CD4-positive, alpha-beta T cell (primary cell): ENCODE measurements at regions not wholly inside any gene's neighbourhood (a gene's known extent, or its start where the extent isn't known, plus 50 kb on each side); places are given as distances from the start of the nearest gene placed in this dataset.
A peak's percentile ranks its signal among the peaks of the same experiment; 100 is the strongest.

ENCODE experiments used
- ATAC-seq: fragments of 200-7000 bp; cut with Tn5 transposase; one replicate; pipeline ENCODE4 v1.10.0; 2022; ENCODE audit warnings: mild to moderate bottlenecking; ENCODE audit not compliant: poor library complexity
- CTCF ChIA-PET: fragments of 350-600 bp; sonication (Branson Sonifier 250); formaldehyde crosslinking; loops from one replicate; lab custom pipeline; 2021; ENCODE audit warnings: antibody characterized with exemption, inconsistent platforms; lab: Charles Lee
- POLR2A ChIA-PET: fragments of 350-600 bp; sonication (Branson Sonifier 250); formaldehyde crosslinking; loops from one replicate; lab custom pipeline; 2021; ENCODE audit warnings: antibody characterized with exemption, inconsistent platforms; lab: Charles Lee
- DNase-seq, 14 experiments: peaks; one replicate each; pipeline ENCODE4 v3.0.0-alpha.2; 2013 to 2020; ENCODE audit warnings: mixed read lengths in 2 of 14
- H3K27ac ChIP-seq, 2 donors: one replicate each; pipeline versions ENCODE4 v1.5.1 to v1.7.0; 2013; ENCODE audit warnings: low read length in 2 of 2, low read depth in 1 of 2, mild to moderate bottlenecking in 1 of 2
- H3K27me3 ChIP-seq, 2 experiments: 1 replicate in 1 of 2; 2 replicates in 1 of 2; pipeline versions ENCODE4 v1.6.1 to v1.7.0; 2013; ENCODE audit warnings: low read length in 2 of 2, control low read depth in 1 of 2, mild to moderate bottlenecking in 1 of 2, moderate library complexity in 1 of 2; ENCODE audit not compliant: insufficient read depth in 2 of 2, control insufficient read depth in 1 of 2
- H3K36me3 ChIP-seq: one replicate; pipeline ENCODE4 v1.6.1; 2013; ENCODE audit warnings: low read length, control low read depth; ENCODE audit not compliant: insufficient read depth
- H3K4me1 ChIP-seq: one replicate; pipeline ENCODE4 v1.6.1; 2013; ENCODE audit warnings: low read length, control low read depth; ENCODE audit not compliant: insufficient read depth
- H3K4me3 ChIP-seq: one replicate; pipeline ENCODE4 v1.5.1; 2013; ENCODE audit warnings: mild to moderate bottlenecking, low read length, moderate library complexity
- H3K9me3 ChIP-seq, 2 experiments: 1 replicate in 1 of 2; 2 replicates in 1 of 2; pipeline versions ENCODE4 v1.6.1 to v1.7.0; 2013; ENCODE audit warnings: low read length in 2 of 2, mild to moderate bottlenecking in 2 of 2, control low read depth in 1 of 2, moderate library complexity in 1 of 2; ENCODE audit not compliant: control insufficient read depth in 1 of 2, insufficient read depth in 1 of 2
- H3K27ac Mint-ChIP-seq: one replicate; pipeline ENCODE4 v1.8.0; 2020; ENCODE audit warnings: mixed read lengths
- H3K27me3 Mint-ChIP-seq: one replicate; pipeline ENCODE4 v1.8.0; 2021; ENCODE audit warnings: mixed read lengths
- H3K36me3 Mint-ChIP-seq: one replicate; pipeline ENCODE4 v1.8.0; 2021; ENCODE audit warnings: low read depth, mixed read lengths
- H3K4me1 Mint-ChIP-seq: one replicate; pipeline ENCODE4 v1.8.0; 2021; ENCODE audit warnings: low read depth, mixed read lengths
- H3K4me3 Mint-ChIP-seq: one replicate; pipeline ENCODE4 v1.8.0; 2020; ENCODE audit warnings: mild to moderate bottlenecking, mixed read lengths
- H3K9me3 Mint-ChIP-seq: one replicate; pipeline ENCODE4 v1.8.0; 2020; ENCODE audit warnings: mixed read lengths
- intact Hi-C, 2 experiments: fragments of 100-400 bp; cut with DNase I in 1 of 2; cut with micrococcal nuclease in 1 of 2; formaldehyde crosslinking; loops; one replicate each; pipeline versions ENCODE4 v1.15.1 to v1.9.0; 2023 to 2025; cut with DNase I, micrococcal nuclease
- TF ChIP-seq, protein P1 (sequence below): fragments of 200-600 bp; IDR thresholded peaks from one replicate; pipeline ENCODE4 v1.8.0; 2022; ENCODE audit warnings: antibody characterized with exemption, mild to moderate bottlenecking

DNA sequence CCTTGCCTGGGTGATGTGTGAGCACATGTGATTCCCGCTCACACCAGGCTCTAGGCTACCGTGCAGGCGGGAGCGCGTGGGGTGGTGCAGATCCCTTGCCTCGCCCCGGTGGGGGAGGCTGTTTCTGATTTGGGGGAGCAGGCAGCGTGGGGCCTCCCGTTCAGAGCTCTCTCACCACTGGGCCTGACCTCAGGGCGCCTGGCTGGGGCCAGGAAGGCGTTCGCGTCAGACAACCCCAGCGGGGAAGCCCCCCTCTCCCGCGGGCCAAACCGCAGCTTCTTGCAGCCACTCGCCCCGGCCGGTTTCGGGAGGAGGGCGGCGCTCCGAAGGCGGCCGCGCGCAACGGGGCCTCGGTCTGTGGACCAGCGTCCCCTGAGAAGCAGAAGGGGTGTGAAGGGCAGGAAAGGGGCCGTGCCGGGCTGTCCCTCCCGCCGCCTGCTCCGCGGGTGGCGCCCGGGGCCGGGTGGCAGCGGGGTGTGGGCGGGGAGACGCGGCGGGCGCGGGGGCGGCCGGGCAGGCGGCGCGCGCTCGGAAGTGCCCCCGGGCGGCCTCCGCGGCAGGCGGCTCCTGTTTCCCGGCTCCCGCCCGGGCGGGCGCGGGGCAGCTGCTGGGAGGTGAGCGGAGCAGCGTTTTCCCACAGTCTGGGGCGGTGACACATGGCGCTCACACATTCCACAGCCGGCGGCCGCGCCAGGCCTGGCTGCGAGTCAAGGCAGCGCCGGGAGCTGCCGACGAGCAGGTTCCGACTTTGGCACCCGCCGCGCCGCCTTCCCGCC is 65.1 kb upstream of the HES1 start:
- Mint-ChIP-seq H3K27me3 (peaks cover 24% of the 10 kb centered on the region), H3K4me1 (peaks cover 4% of the 10 kb centered on the region), H3K9me3 (peaks cover 3% of the 10 kb centered on the region), H3K36me3 (no peaks in the 10 kb centered on the region), H3K27ac (no peak overlapping the region), H3K4me3 (peak overlapping the region; percentile 59)
- intact Hi-C loops = no loop called here
- no peaks in the 10 kb centered on the region for H3K36me3 ChIP-seq
- CTCF ChIA-PET = no interaction called here
- ATAC-seq = peak; percentile 74
- POLR2A ChIA-PET = interaction anchor here (1.0 to 1.5 kb wide), 4 partner anchors 11 to 66 kb away, joined by 3 to 4 read pairs (median 3); no protein-coding TSS in a partner anchor
- peaks cover 1 to 12% of the 10 kb centered on the region in 2 experiments for H3K27me3 ChIP-seq
- H3K4me3 ChIP-seq = peak overlapping the region; percentile 45
- peaks cover 14% of the 10 kb centered on the region for H3K4me1 ChIP-seq
- TF ChIP-seq, protein P1, sequence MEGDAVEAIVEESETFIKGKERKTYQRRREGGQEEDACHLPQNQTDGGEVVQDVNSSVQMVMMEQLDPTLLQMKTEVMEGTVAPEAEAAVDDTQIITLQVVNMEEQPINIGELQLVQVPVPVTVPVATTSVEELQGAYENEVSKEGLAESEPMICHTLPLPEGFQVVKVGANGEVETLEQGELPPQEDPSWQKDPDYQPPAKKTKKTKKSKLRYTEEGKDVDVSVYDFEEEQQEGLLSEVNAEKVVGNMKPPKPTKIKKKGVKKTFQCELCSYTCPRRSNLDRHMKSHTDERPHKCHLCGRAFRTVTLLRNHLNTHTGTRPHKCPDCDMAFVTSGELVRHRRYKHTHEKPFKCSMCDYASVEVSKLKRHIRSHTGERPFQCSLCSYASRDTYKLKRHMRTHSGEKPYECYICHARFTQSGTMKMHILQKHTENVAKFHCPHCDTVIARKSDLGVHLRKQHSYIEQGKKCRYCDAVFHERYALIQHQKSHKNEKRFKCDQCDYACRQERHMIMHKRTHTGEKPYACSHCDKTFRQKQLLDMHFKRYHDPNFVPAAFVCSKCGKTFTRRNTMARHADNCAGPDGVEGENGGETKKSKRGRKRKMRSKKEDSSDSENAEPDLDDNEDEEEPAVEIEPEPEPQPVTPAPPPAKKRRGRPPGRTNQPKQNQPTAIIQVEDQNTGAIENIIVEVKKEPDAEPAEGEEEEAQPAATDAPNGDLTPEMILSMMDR = no peak
- no peak overlapping the region for H3K27ac ChIP-seq
- peaks cover 0 to 8% of the 10 kb centered on the region in 2 experiments for H3K9me3 ChIP-seq
- DNase-seq = peak; percentile 15 to 84 (median 39)

DNA sequence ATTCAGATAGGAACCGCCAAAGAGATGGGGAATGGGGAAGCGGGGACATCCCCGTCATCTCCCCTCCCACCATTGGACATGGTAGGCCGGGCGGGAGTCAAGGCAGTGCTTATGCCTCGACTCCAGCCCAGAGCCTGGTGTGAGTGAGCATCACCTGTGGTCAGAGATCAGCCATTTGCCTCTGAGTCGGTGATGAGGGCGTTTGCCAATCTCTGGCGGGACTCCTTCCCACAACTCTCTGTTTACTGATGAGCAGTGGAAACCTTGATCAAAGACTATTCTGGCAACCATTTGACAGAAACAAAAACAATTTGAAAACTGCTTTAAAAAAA is 63.9 kb upstream of the HES1 start:
- H3K36me3 ChIP-seq = no peaks in the 10 kb centered on the region
- TF ChIP-seq, protein P1 = no peak
- intact Hi-C loops = no loop called here
- H3K4me1 ChIP-seq = peaks cover 14% of the 10 kb centered on the region
- H3K27me3 Mint-ChIP-seq = peaks cover 28% of the 10 kb centered on the region
- peaks cover 4% of the 10 kb centered on the region for H3K4me1 Mint-ChIP-seq
- no peak overlapping the region for H3K4me3 ChIP-seq
- ATAC-seq (no peak), DNase-seq (no peak)
- H3K4me3 Mint-ChIP-seq = peak overlapping the region; percentile 32
- ChIA-PET CTCF (no interaction called here), POLR2A (no interaction called here)
- peaks cover 4 to 15% of the 10 kb centered on the region in 2 experiments for H3K27me3 ChIP-seq
- no peak overlapping the region for H3K27ac Mint-ChIP-seq
- H3K9me3 Mint-ChIP-seq = peaks cover 3% of the 10 kb centered on the region
- H3K27ac ChIP-seq = no peak overlapping the region
- peaks cover 0 to 8% of the 10 kb centered on the region in 2 experiments for H3K9me3 ChIP-seq
- no peaks in the 10 kb centered on the region for H3K36me3 Mint-ChIP-seq

DNA sequence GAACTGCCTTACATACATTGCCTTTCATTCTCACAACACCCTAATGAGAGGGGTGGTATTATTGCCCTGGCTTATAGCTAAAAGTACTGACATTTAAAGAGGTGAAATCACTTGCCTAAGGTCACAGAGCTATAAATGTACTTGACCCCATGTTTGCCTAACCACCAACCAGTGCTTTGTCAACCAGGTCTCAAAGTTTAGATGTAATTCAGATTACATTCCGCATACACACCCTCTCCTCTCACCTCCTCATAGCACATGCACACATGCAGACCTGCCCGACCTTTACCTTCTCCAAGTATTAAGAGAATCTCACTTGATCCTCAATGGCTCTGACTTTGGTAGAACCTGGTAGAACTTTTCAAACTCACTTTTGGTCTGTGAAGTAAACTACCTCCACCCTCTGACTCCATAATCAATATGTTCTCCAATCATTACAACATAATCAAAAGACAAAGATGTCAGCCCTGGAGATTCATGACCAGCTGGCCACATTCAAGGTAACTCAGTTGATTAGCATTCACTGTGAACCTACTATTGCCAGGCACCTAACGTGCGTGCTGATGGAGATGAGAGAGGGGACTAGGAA is 63.2 kb upstream of the HES1 start:
- H3K4me3 ChIP-seq = no peak overlapping the region
- H3K27me3 Mint-ChIP-seq = peaks cover 28% of the 10 kb centered on the region
- intact Hi-C loops = no loop called here

More for the DNA sequence above, 63.2 kb upstream of the HES1 start:
- H3K4me1 Mint-ChIP-seq = peaks cover 4% of the 10 kb centered on the region
- Histone ChIP-seq H3K27ac (no peak overlapping the region), H3K9me3 (peaks cover 0 to 8% of the 10 kb centered on the region in 2 experiments), H3K36me3 (no peaks in the 10 kb centered on the region), H3K27me3 (peaks cover 4 to 15% of the 10 kb centered on the region in 2 experiments), H3K4me1 (peaks cover 14% of the 10 kb centered on the region)
- TF ChIP-seq, protein P1 = no peak
- ChIA-PET POLR2A (no interaction called here), CTCF (no interaction called here)
- ATAC-seq (no peak), DNase-seq (no peak)
- no peaks in the 10 kb centered on the region for H3K36me3 Mint-ChIP-seq
- H3K27ac Mint-ChIP-seq = no peak overlapping the region
- H3K9me3 Mint-ChIP-seq = no peaks in the 10 kb centered on the region
- H3K4me3 Mint-ChIP-seq = peak overlapping the region; percentile 32
